Neural crest cell (in vitro differentiated cells): ENCODE measurements at regions not wholly inside any gene's neighbourhood (a gene's known extent, or its start where the extent isn't known, plus 50 kb on each side); places are given as distances from the start of the nearest gene placed in this dataset.

ENCODE experiments used
- DNase-seq: peaks from one replicate; pipeline ENCODE4 v3.0.0; 2021; ENCODE audit warnings: low read depth, mixed read lengths, low spot score
- H3K27ac Mint-ChIP-seq: one replicate; pipeline ENCODE4 v1.8.0; 2021; ENCODE audit warnings: mild to moderate bottlenecking, mixed read lengths; ENCODE audit not compliant: unreplicated experiment
- H3K27me3 Mint-ChIP-seq: 2 replicates; pipeline ENCODE4 v1.8.0; 2021; ENCODE audit warnings: low read depth, mild to moderate bottlenecking, mixed read lengths
- H3K36me3 Mint-ChIP-seq: 2 replicates; pipeline ENCODE4 v1.8.0; 2021; ENCODE audit warnings: low read depth, mild to moderate bottlenecking, mixed read lengths
- H3K4me1 Mint-ChIP-seq: 2 replicates; pipeline ENCODE4 v1.8.0; 2021; ENCODE audit warnings: mixed read lengths
- H3K4me3 Mint-ChIP-seq: one replicate; pipeline ENCODE4 v1.8.0; 2021; ENCODE audit warnings: mild to moderate bottlenecking, mixed read lengths
- H3K9me3 Mint-ChIP-seq: 2 replicates; pipeline ENCODE4 v1.8.0; 2021; ENCODE audit warnings: mixed read lengths
- CTCF ChIP-seq: fragments of 200-600 bp; sonication (generic); conservative IDR thresholded peaks from 2 replicates; pipeline ENCODE4 v1.5.0; 2021; ENCODE audit warnings: antibody characterized with exemption, mild to moderate bottlenecking

- no peak for TF ChIP-seq CTCF
- no peak for DNase-seq
- Mint-ChIP-seq H3K4me1 (peaks cover 66% of the 10 kb centered on the region), H3K27me3 (no peaks in the 10 kb centered on the region), H3K4me3 (no peak overlapping the region), H3K27ac (no peak overlapping the region), H3K9me3 (peaks cover 9% of the 10 kb centered on the region), H3K36me3 (peaks cover under 1% of the 10 kb centered on the region)
Measured at GRCh38 chr15:95713324-95713723, 617.2 kb upstream of the NR2F2 start.

DNA sequence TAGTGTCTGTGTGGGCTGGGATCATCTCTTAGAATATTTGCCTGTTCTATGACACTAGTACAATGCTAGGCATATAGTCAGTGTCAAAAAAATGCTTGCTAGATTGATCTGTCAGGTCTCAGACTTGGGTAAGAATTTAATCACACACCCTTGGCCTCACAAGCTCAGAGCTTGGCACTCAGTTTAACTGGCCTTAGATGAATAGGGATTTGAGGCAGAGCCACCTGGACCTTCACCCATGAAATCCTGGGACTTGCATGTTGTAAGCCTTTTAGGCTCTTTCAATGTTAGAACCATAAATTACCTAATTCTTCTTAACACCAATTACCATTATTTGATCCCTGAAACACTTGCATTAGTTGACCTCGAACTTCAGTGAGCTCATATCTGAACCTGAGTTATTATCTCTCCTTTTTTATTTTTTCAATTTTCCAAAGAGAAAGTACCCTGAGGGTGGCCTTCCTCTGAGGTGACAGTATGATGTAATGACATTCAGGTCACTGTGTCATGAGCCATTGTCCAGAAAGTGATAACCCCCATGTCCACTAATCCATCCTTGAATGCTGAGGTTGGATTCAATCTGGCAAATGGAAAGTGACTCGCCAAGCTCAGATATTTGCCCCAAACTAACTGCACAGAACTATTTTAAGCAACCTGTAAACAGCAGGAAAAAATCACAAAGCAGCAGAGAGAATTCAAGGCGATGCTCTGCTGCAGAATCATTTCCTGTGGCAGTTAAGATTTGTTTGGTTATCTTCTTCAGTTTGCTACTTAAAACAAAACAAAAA, 615.2 kb upstream of the NR2F2 start:
- Mint-ChIP-seq H3K4me3 (no peak overlapping the region), H3K36me3 (peaks cover 3% of the 10 kb centered on the region), H3K9me3 (peaks cover 9% of the 10 kb centered on the region), H3K27ac (peak overlapping the region; percentile 72), H3K4me1 (peaks cover 62% of the 10 kb centered on the region), H3K27me3 (no peaks in the 10 kb centered on the region)
- no peak for TF ChIP-seq CTCF
- no peak for DNase-seq

DNA sequence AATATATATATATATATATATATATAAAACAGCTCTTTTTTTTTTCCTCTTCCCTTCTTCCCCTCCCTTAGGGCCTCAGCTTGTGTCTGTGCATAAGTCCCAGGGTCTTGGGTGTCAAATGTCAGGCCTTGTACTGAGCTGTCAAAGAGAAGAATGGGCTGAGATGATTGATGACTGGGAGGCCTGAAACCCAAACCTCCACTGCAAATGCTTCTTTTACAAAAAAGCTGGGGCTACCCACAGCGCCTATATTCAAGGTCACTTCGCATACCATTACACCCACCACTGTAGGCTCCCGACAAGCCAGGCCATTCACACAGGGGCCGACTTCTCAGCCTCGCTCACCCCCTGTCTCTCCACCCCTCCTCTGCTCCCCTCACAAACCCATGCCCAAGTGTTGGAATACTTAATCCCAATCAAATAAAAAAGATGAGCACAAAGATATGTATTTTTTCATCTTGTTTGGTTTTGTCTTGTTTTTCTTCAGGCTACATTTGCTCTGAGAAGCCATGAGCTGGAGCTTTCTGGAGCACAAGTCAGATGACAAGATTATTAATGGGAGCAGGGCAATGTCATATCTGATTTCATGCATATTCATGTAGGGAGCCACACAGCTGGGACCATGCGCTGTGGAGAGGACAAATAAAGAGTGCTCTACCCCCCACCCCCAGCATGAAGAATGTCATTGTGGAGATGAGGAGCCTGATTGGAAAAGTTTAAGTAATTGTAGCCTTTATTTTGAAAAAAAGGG, 614.4 kb upstream of the NR2F2 start:
- Mint-ChIP-seq H3K4me1 (peaks cover 58% of the 10 kb centered on the region), H3K9me3 (peaks cover 9% of the 10 kb centered on the region), H3K27ac (peak overlapping the region; percentile 68), H3K27me3 (no peaks in the 10 kb centered on the region), H3K36me3 (peaks cover 3% of the 10 kb centered on the region), H3K4me3 (peak overlapping the region; percentile 73)
- no peak for TF ChIP-seq CTCF
- DNase-seq = peak; percentile 48

DNA sequence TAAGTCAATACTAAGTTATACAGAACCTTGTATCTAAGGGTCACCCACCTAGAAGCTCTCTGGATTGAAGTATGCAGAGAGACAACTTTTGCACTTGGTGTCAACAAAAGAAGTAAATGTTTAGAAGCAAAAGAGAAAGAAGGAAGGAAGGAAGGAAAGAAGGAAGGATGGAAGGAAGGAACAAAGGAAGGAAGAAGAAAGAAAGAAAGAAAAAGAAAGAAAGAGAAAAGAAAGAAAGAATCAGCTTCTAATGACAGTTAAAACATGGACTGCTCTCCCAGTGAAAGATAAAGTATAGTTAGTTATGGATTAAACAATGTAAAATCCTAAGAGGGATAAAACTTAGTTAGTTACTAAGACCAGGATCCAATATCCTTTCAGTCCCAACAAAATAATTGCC, 613.8 kb upstream of the NR2F2 start:
- Mint-ChIP-seq H3K27ac (peak overlapping the region; percentile 68), H3K4me1 (peaks cover 62% of the 10 kb centered on the region), H3K36me3 (peaks cover 3% of the 10 kb centered on the region), H3K4me3 (no peak overlapping the region), H3K9me3 (peaks cover 8% of the 10 kb centered on the region), H3K27me3 (no peaks in the 10 kb centered on the region)
- TF ChIP-seq CTCF = no peak
- DNase-seq = no peak

DNA sequence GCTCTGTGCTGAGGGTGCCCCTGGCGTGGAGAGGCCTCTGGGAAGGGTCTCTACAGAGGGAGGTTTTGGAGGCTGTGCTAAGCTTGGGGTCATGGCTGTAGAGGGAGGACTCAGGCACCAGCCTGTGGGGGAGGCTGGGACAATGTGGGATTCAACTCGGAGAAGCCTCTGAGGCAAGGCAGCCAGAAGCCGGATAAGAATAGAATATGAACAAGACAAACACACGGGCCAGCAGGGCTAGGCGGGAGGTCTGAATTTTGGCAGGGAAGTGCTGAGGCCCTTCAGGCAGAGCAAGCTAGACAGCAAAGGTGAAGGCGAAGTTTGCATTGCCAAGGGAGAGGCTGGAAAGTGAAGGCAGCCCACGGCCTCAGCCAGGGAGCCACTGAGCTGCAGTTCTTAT, 612.1 kb upstream of the NR2F2 start:
- Mint-ChIP-seq H3K4me3 (no peak overlapping the region), H3K9me3 (peaks cover 10% of the 10 kb centered on the region), H3K36me3 (peaks cover 6% of the 10 kb centered on the region), H3K27ac (peak overlapping the region; percentile 44), H3K27me3 (no peaks in the 10 kb centered on the region), H3K4me1 (peaks cover 54% of the 10 kb centered on the region)
- no peak for DNase-seq
- no peak for TF ChIP-seq CTCF
